ENCODE measurements at regions not wholly inside any gene's neighbourhood (a gene's known extent, or its start where the extent isn't known, plus 50 kb on each side); places are given as distances from the start of the nearest gene placed in this dataset.

- no peak for TF ChIP-seq POLR2A (IDR thresholded peaks at IDR 0.05)
- TF ChIP-seq, protein P1, sequence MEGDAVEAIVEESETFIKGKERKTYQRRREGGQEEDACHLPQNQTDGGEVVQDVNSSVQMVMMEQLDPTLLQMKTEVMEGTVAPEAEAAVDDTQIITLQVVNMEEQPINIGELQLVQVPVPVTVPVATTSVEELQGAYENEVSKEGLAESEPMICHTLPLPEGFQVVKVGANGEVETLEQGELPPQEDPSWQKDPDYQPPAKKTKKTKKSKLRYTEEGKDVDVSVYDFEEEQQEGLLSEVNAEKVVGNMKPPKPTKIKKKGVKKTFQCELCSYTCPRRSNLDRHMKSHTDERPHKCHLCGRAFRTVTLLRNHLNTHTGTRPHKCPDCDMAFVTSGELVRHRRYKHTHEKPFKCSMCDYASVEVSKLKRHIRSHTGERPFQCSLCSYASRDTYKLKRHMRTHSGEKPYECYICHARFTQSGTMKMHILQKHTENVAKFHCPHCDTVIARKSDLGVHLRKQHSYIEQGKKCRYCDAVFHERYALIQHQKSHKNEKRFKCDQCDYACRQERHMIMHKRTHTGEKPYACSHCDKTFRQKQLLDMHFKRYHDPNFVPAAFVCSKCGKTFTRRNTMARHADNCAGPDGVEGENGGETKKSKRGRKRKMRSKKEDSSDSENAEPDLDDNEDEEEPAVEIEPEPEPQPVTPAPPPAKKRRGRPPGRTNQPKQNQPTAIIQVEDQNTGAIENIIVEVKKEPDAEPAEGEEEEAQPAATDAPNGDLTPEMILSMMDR (IDR thresholded peaks at IDR 0.05), result no peak
- no peak for TF ChIP-seq POLR2AphosphoS5 (IDR thresholded peaks at IDR 0.05)
Observed at GRCh38 chr1:234756857-234757256, 146.9 kb upstream of the IRF2BP2 start.

Measured in breast epithelium (tissue), 3 donors.